Natural killer cell treated with Interleukin-12 subunit alpha and Interleukin-12 subunit beta and Interleukin-15 and Interleukin-18, amount 100 ng/mL, for 72 hours (primary cell): ENCODE measurements at regions not wholly inside any gene's neighbourhood (a gene's known extent, or its start where the extent isn't known, plus 50 kb on each side); places are given as distances from the start of the nearest gene placed in this dataset.

ENCODE experiments used
- ATAC-seq, 2 donors: fragments of 150-1000 bp; cut with Tn5 transposase in 1 of 2; sonication (Bioruptor Pico), chemical (Tn5 transposase) in 1 of 2; 2 replicates each; pipeline ENCODE4 v1.10.0; 2021
- DNase-seq: peaks from one replicate; pipeline ENCODE4 v3.0.0; 2022; ENCODE audit warnings: low spot score
- H3K27ac Mint-ChIP-seq, 2 donors: 1 replicate in 1 of 2; 2 replicates in 1 of 2; pipeline ENCODE4 v1.8.0; 2022; ENCODE audit warnings: mixed read lengths in 2 of 2, mild to moderate bottlenecking in 1 of 2, moderate library complexity in 1 of 2
- H3K27me3 Mint-ChIP-seq, 2 donors: 1 replicate in 1 of 2; 2 replicates in 1 of 2; pipeline ENCODE4 v1.8.0; 2022; ENCODE audit warnings: mixed read lengths in 2 of 2
- H3K36me3 Mint-ChIP-seq: one replicate; pipeline ENCODE4 v1.8.0; 2022; ENCODE audit warnings: mixed read lengths
- H3K4me1 Mint-ChIP-seq, 2 donors: 1 replicate in 1 of 2; 2 replicates in 1 of 2; pipeline ENCODE4 v1.8.0; 2022; ENCODE audit warnings: low read depth in 2 of 2, mixed read lengths in 2 of 2, mild to moderate bottlenecking in 1 of 2
- H3K4me3 Mint-ChIP-seq: one replicate; pipeline ENCODE4 v1.8.0; 2022; ENCODE audit warnings: mixed read lengths
- H3K9me3 Mint-ChIP-seq: 2 replicates; pipeline ENCODE4 v1.8.0; 2022; ENCODE audit warnings: mixed read lengths

DNA sequence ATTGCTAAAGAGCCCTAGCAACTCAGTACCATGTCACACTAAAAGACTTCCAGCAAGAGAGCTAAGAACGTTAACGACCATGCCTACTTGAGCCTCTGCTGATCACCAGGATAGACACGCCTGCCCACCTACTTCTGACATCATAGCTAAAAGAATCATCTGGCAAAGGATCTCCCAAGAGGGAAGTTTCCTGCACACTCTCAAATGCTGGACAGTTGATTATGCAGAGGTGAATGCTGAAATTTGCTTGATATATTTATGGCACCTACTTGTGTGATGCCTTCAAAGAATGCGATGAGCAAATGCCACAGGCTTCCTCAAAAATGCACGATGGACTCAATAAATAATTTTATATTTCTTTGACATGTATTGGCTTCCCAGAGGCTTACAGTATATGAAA, 113.6 kb downstream of the GALC start:
- no peaks in the 10 kb centered on the region for H3K36me3 Mint-ChIP-seq
- H3K4me3 Mint-ChIP-seq = no peak overlapping the region
- DNase-seq (no peak), ATAC-seq (no peak)
- no peaks in the 10 kb centered on the region for H3K4me1 Mint-ChIP-seq
- no peak overlapping the region for H3K27ac Mint-ChIP-seq
- peaks cover 18 to 53% of the 10 kb centered on the region in 2 donors for H3K27me3 Mint-ChIP-seq
- no peaks in the 10 kb centered on the region for H3K9me3 Mint-ChIP-seq

DNA sequence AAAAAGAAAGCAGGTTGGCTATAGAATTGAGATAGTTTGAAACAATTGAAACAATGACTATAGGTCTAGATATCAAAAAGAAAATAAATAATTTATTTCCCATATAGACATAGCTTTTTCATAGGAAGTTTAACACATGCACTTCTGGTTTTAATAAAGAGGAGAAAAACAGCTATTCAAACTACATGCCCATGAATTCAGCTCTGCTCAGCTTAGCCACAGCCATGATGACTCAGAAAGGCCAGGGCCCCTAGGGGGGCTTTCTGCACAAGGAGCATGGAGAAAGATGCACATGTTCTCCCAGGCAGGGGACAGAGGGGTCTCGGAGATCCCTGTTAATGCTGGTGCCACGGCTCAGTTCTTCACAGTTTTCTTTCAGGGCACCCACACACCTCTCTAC, 114.0 kb downstream of the GALC start:
- DNase-seq (no peak), ATAC-seq (no peak)
- Mint-ChIP-seq H3K4me3 (no peak overlapping the region), H3K27me3 (peaks cover 23 to 53% of the 10 kb centered on the region in 2 donors), H3K4me1 (no peaks in the 10 kb centered on the region), H3K27ac (no peak overlapping the region), H3K36me3 (no peaks in the 10 kb centered on the region), H3K9me3 (no peaks in the 10 kb centered on the region)

DNA sequence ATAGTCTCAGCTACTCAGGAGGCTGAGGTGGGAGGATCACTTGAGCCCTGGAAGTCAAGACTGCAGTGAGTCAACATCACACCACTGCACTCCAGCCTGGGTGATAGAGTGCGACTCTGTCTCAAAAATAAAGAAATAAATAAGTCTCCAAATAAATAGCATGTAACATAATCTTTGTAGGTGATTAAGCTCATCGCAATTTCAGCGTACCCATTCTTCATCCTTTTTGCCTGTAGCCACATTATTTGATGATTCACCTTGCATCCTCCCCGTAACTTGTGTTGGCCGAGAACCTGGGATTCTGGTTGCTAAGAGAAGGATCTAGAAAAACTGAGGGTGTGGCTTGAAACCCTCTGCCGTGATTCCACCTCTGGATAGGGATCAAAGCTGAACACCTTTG, 115.1 kb downstream of the GALC start:
- ATAC-seq = no peak
- no peaks in the 10 kb centered on the region for H3K4me1 Mint-ChIP-seq
- no peak for DNase-seq
- H3K27ac Mint-ChIP-seq = no peak overlapping the region
- H3K9me3 Mint-ChIP-seq = no peaks in the 10 kb centered on the region
- H3K27me3 Mint-ChIP-seq = peaks cover 26 to 57% of the 10 kb centered on the region in 2 donors
- H3K4me3 Mint-ChIP-seq = no peak overlapping the region
- H3K36me3 Mint-ChIP-seq = no peaks in the 10 kb centered on the region

GRCh38 chr14:87874676-87875075, 118.3 kb downstream of the GALC start:
- no peak overlapping the region for H3K4me3 Mint-ChIP-seq
- no peaks in the 10 kb centered on the region for H3K9me3 Mint-ChIP-seq
- ATAC-seq (no peak), DNase-seq (no peak)
- H3K27me3 Mint-ChIP-seq = peaks cover 24 to 47% of the 10 kb centered on the region in 2 donors
- no peaks in the 10 kb centered on the region for H3K4me1 Mint-ChIP-seq
- H3K27ac Mint-ChIP-seq = no peak overlapping the region
- no peaks in the 10 kb centered on the region for H3K36me3 Mint-ChIP-seq

DNA sequence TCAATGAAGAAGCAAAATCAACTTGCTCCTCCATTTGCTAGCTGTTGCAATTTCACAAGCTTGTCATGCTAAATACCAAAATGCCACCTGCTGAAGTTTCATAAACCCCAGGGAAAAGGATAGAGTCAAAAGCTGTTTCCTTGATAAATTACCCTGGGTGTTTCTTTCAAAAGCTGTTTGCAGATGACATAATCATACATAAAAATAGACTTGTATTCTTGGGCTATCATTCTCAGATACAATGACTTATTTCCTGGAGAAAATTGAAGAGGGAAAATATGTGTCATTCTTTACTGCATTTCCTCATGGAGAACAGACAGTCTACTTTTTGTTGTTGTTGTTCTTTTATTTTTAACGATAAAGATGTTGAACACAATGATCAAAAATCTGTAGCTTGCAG, 119.2 kb downstream of the GALC start:
- Mint-ChIP-seq H3K9me3 (no peaks in the 10 kb centered on the region), H3K4me3 (no peak overlapping the region), H3K27me3 (peaks cover 21 to 40% of the 10 kb centered on the region in 2 donors), H3K36me3 (no peaks in the 10 kb centered on the region), H3K27ac (no peak overlapping the region), H3K4me1 (no peaks in the 10 kb centered on the region)
- ATAC-seq (no peak), DNase-seq (no peak)

DNA sequence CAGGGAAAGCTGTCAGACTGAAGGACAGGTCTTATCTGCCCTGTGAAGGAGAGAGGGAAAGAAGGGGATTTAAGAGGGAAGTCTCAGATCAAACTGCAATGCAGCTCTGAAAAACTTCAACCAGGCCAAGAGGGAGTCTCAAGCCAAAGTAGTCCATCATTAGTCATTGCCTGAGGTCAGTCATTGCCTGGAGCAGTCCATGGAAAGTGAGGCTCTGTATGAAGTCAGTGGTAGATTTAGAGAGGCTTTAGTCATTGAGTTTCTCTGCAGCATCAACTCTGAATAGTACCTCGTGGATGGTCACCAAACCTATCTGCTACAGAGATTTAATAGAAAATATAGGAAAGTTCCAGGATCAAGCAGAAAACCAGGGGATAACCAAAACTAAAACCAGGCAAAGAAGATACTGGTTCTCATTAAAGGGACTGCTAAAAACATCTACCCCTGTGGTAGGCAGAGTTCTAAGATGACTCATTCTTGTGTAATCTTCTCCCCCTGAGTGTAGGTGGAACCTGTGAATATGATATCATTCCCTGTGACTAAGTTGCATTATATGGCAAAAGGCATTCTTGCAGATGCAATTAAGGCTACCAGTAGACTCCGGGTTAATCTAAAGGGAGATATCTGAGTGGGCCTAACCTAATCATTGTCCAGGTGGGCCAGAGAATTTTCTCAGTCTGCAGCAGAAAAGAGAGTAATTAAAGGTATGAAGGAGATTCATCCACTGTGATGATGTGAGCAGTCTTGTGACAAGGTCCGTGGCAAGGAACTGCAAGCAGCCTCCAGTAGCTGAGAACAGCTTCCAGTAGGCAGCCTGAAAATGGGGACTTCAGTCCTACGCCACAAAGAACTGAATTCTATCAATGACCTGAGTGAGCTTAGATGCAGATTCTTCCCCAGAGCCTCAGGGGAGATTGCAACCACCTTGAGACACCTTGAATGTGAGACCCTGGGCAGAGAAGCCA, 123.1 kb downstream of the GALC start:
- DNase-seq (no peak), ATAC-seq (peak; percentile 58 to 74)
- H3K36me3 Mint-ChIP-seq = no peaks in the 10 kb centered on the region
- peaks cover 22 to 25% of the 10 kb centered on the region in 2 donors for H3K27me3 Mint-ChIP-seq
- H3K4me3 Mint-ChIP-seq = no peak overlapping the region
- H3K9me3 Mint-ChIP-seq = no peaks in the 10 kb centered on the region
- no peak overlapping the region for H3K27ac Mint-ChIP-seq
- no peaks in the 10 kb centered on the region for H3K4me1 Mint-ChIP-seq

DNA sequence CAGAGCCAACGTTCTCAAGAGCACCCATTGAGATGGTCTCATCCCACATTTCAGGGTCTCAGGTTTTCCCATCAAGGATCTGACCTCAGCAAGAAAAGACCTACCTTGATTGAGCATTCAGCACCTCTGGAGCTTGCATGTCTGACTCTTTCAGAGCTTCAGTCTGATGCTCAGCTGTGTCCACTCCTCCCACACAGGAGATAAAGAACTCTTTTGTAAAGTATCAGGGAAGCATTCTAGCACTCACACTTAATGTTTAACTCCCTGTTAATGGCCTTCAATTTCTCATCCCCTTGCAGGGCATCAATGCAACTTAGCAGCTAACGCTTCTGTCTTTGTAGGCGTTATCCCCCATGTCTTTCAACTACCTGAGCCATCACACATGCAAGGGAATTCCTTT, 124.1 kb downstream of the GALC start:
- no peak for ATAC-seq
- no peak overlapping the region for H3K4me3 Mint-ChIP-seq
- no peaks in the 10 kb centered on the region for H3K9me3 Mint-ChIP-seq
- no peaks in the 10 kb centered on the region for H3K4me1 Mint-ChIP-seq
- no peak overlapping the region for H3K27ac Mint-ChIP-seq
- no peak for DNase-seq
- peaks cover 24 to 28% of the 10 kb centered on the region in 2 donors for H3K27me3 Mint-ChIP-seq
- no peaks in the 10 kb centered on the region for H3K36me3 Mint-ChIP-seq

DNA sequence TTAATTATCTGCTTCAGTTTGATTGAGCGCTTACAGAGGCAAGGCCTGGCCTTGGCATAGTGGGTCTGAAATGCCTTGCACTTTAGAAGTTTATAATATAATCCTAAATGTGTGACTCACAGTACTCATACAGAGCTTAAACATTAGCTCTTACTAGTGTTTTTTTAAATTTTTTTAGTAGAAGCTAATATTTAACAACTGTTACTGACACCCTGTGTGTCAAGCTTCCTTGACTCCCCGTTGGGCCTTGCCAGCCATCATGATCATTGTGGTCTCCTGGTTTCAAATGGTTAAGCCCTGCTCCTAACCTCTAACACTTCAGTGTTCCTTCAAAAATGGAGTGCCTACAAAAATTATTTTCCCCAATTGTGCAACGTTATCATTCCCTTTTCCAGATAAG, 126.9 kb downstream of the GALC start:
- Mint-ChIP-seq H3K9me3 (peaks cover 3% of the 10 kb centered on the region), H3K4me1 (no peaks in the 10 kb centered on the region), H3K4me3 (no peak overlapping the region), H3K36me3 (no peaks in the 10 kb centered on the region), H3K27ac (no peak overlapping the region), H3K27me3 (peaks cover 22 to 26% of the 10 kb centered on the region in 2 donors)
- no peak for DNase-seq
- ATAC-seq = no peak

DNA sequence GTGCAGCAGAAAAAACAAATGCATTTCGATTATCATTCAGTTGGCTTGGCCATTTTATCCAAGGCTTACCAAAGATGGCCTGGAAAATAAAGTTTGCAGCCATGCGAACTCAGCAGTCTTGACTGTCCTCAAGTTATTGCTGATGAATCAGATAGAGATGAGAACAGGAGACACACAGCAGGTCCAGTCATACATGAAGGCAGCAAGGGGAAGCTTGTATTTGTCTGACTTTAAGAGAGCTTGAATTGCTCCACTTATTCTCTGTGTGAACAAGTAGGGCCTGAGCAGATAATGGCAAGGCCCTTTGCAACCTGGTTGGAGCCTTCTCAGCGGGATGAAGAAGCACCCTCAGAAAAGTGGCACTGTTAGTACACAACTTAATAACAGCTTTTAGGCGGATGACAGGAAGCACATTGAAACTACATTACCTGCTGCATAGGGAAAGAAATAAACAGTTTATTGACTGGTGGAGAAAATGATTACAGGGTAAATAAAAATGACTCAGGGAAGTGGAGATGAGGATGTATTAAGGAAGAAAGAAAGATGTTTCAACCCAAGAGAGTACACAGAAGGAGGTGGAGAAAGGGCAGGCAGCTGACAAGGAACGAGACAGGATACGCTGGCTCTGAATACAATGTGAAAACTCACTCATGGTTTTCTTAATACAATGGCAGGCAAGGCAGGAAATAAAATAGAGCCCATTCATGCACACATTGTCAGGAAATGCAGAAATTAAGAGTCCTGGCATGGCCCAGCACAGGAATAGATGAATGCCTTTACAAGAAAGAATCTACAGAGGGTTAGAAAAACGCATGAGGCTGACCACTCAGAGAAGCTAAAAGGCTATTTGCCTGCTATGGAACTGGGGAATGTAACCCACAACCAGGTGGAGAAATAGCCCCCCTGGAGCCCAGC, 128.4 kb downstream of the GALC start:
- peaks cover 17 to 20% of the 10 kb centered on the region in 2 donors for H3K27me3 Mint-ChIP-seq
- ATAC-seq (no peak), DNase-seq (no peak)
- H3K9me3 Mint-ChIP-seq = peaks cover 3% of the 10 kb centered on the region
- H3K36me3 Mint-ChIP-seq = no peaks in the 10 kb centered on the region
- H3K4me3 Mint-ChIP-seq = no peak overlapping the region
- no peaks in the 10 kb centered on the region for H3K4me1 Mint-ChIP-seq
- no peak overlapping the region for H3K27ac Mint-ChIP-seq

DNA sequence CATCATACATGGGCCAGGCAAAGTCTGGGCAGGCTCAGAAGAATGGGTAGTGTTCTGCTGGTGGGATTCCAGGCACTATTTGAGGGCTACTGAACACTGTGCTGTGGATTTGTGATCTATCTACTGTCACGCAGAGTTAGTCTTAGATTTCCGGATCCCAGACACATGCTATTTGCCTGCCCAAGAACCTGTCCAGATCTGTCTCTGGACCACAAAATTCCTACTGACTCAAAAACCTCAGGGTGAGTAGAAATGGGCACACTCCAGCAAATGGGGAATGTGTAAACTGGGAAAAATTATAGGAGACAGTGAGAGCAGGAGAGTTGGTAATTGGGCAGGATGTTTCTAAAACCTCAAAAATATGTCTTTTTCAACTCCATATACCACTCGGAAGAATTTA, 129.9 kb downstream of the GALC start:
- no peak overlapping the region for H3K27ac Mint-ChIP-seq

GRCh38 chr14:87852107-87852506, 140.9 kb downstream of the GALC start:
- Mint-ChIP-seq H3K9me3 (peaks cover 7% of the 10 kb centered on the region), H3K27ac (no peak overlapping the region), H3K27me3 (peaks cover 15 to 31% of the 10 kb centered on the region in 2 donors), H3K36me3 (no peaks in the 10 kb centered on the region), H3K4me1 (no peaks in the 10 kb centered on the region), H3K4me3 (no peak overlapping the region)
- DNase-seq (no peak), ATAC-seq (no peak)

More for the DNA sequence above, 129.9 kb downstream of the GALC start:
- ATAC-seq (no peak), DNase-seq (no peak)
- Mint-ChIP-seq H3K27me3 (peaks cover 14 to 18% of the 10 kb centered on the region in 2 donors), H3K9me3 (peaks cover 3% of the 10 kb centered on the region), H3K36me3 (no peaks in the 10 kb centered on the region), H3K4me3 (no peak overlapping the region), H3K4me1 (no peaks in the 10 kb centered on the region)

GRCh38 chr14:87851190-87851589, 141.8 kb downstream of the GALC start:
- no peak overlapping the region for H3K27ac Mint-ChIP-seq
- peaks cover 15 to 34% of the 10 kb centered on the region in 2 donors for H3K27me3 Mint-ChIP-seq
- H3K36me3 Mint-ChIP-seq = no peaks in the 10 kb centered on the region
- H3K4me3 Mint-ChIP-seq = no peak overlapping the region
- no peaks in the 10 kb centered on the region for H3K4me1 Mint-ChIP-seq
- peaks cover 7% of the 10 kb centered on the region for H3K9me3 Mint-ChIP-seq
- DNase-seq (no peak), ATAC-seq (no peak)

DNA sequence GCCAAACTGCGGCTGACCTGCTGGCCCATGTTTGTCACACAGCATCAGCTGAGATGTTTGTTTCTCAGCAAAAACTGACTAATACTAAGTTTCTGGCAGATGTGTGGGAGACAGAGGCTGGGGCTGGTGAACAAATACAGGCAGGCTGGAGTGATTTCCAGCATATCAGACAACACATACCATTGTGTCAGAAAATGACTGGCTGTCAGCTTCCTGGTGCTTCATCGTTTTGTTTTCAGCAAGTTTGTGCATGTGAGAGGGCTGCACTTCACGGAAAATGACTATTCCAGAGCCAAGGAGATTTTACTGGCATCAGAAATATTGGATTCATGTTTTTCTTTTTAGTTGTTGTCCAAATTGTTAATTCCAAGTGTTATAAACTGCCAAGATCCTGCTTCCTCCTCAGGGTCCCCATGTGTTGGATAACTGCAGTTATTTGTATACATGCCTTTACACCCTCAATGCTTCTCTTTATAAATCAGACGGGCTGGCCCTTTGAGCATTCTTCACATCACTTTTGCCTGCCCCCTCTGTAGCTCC, 145.7 kb downstream of the GALC start:
- no peaks in the 10 kb centered on the region for H3K4me1 Mint-ChIP-seq
- H3K9me3 Mint-ChIP-seq = peaks cover 3% of the 10 kb centered on the region
- DNase-seq = no peak
- H3K4me3 Mint-ChIP-seq = no peak overlapping the region
- no peak for ATAC-seq
- peaks cover 6 to 28% of the 10 kb centered on the region in 2 donors for H3K27me3 Mint-ChIP-seq
- no peak overlapping the region for H3K27ac Mint-ChIP-seq
- no peaks in the 10 kb centered on the region for H3K36me3 Mint-ChIP-seq

- Mint-ChIP-seq H3K27ac (no peak overlapping the region), H3K9me3 (peaks cover 3% of the 10 kb centered on the region), H3K4me1 (no peaks in the 10 kb centered on the region), H3K27me3 (peaks cover 8 to 15% of the 10 kb centered on the region in 2 donors), H3K4me3 (no peak overlapping the region), H3K36me3 (no peaks in the 10 kb centered on the region)
- DNase-seq (no peak), ATAC-seq (no peak)
Measured at GRCh38 chr14:87840906-87841305, 152.1 kb downstream of the GALC start.
